Nephron progenitor cell (in vitro differentiated cells): ENCODE measurements at regions not wholly inside any gene's neighbourhood (a gene's known extent, or its start where the extent isn't known, plus 50 kb on each side); places are given as distances from the start of the nearest gene placed in this dataset.

Experiments used
- DNase-seq: peaks from one replicate; pipeline ENCODE4 v3.0.0; 2021
- H3K27ac Mint-ChIP-seq: 2 replicates; pipeline ENCODE4 v1.8.0; 2021; ENCODE audit warnings: mild to moderate bottlenecking, moderate library complexity, mixed read lengths
- H3K27me3 Mint-ChIP-seq: 2 replicates; pipeline ENCODE4 v1.8.0; 2021; ENCODE audit warnings: mild to moderate bottlenecking, low read depth, mixed read lengths; ENCODE audit not compliant: poor library complexity
- H3K36me3 Mint-ChIP-seq: 2 replicates; pipeline ENCODE4 v1.8.0; 2021; ENCODE audit warnings: low read depth, mixed read lengths
- H3K4me1 Mint-ChIP-seq: 2 replicates; pipeline ENCODE4 v1.8.0; 2021; ENCODE audit warnings: mixed read lengths
- H3K4me3 Mint-ChIP-seq: 2 replicates; pipeline ENCODE4 v1.8.0; 2021; ENCODE audit warnings: mild to moderate bottlenecking, moderate library complexity, mixed read lengths
- H3K9me3 Mint-ChIP-seq: 2 replicates; pipeline ENCODE4 v1.8.0; 2021; ENCODE audit warnings: mild to moderate bottlenecking, moderate library complexity, mixed read lengths
- CTCF ChIP-seq: fragments of 200-600 bp; sonication (generic); IDR thresholded peaks from 2 replicates; pipeline ENCODE4 v1.5.0; 2021; ENCODE audit warnings: antibody characterized with exemption

GRCh38 chr12:19937161-19937560, 431.2 kb upstream of the PDE3A start:
- H3K27me3 Mint-ChIP-seq: no peaks in the 10 kb centered on the region
- no peak overlapping the region for H3K4me3 Mint-ChIP-seq
- no peak overlapping the region for H3K27ac Mint-ChIP-seq
- no peak for TF ChIP-seq CTCF
- no peak for DNase-seq
- no peaks in the 10 kb centered on the region for H3K36me3 Mint-ChIP-seq
- H3K9me3 Mint-ChIP-seq: no peaks in the 10 kb centered on the region
- H3K4me1 Mint-ChIP-seq: no peaks in the 10 kb centered on the region

DNA sequence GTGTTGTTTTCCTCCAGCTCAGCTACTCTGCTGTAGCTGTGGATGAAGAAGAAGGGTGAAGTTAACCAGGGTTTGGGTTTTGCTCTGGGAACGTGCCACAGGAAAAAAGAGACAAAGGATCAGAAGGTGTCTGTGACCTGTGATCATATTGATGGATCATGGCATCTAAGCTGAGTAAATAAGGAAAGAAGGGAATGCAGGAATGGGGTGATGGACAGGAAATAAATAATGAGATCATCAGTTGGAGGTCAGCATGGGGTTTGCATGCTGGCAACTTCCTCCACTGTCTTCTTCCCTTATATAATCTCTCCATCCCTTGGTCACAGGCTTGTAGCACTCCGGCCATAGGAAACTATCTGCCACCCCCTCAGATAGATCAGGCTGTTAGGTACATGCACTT, 430.3 kb upstream of the PDE3A start:
- DNase-seq: no peak
- no peak for TF ChIP-seq CTCF
- Mint-ChIP-seq H3K27me3 (no peaks in the 10 kb centered on the region), H3K36me3 (no peaks in the 10 kb centered on the region), H3K4me1 (peaks cover under 1% of the 10 kb centered on the region), H3K27ac (no peak overlapping the region), H3K4me3 (no peak overlapping the region), H3K9me3 (no peaks in the 10 kb centered on the region)

GRCh38 chr12:19938491-19938890, 429.8 kb upstream of the PDE3A start:
- Mint-ChIP-seq H3K9me3 (no peaks in the 10 kb centered on the region), H3K4me3 (no peak overlapping the region), H3K4me1 (peaks cover 5% of the 10 kb centered on the region), H3K27ac (no peak overlapping the region), H3K27me3 (no peaks in the 10 kb centered on the region), H3K36me3 (no peaks in the 10 kb centered on the region)
- TF ChIP-seq CTCF: no peak
- no peak for DNase-seq

DNA sequence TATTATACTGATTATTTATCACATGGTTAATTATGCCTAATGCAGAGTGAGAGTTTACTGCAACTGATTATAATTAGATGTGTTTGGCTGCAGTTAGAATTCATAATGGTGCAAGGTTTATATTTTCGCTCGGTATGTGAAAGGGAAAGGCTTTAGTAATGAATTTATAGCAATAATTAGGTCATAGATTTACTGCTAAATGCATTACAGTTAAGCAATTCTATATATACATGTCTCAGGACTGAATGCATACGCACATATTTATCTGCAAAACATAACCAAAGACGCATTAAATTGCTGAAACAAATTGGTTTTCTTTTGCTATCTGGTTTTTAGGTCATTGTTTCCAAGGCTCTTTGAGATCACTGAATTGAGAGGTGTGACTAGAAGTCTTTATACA, 428.1 kb upstream of the PDE3A start:
- TF ChIP-seq CTCF: no peak
- no peaks in the 10 kb centered on the region for H3K27me3 Mint-ChIP-seq
- no peak overlapping the region for H3K27ac Mint-ChIP-seq
- no peak overlapping the region for H3K4me3 Mint-ChIP-seq
- H3K9me3 Mint-ChIP-seq: no peaks in the 10 kb centered on the region
- DNase-seq: no peak
- H3K4me1 Mint-ChIP-seq: peaks cover 16% of the 10 kb centered on the region
- H3K36me3 Mint-ChIP-seq: no peaks in the 10 kb centered on the region

DNA sequence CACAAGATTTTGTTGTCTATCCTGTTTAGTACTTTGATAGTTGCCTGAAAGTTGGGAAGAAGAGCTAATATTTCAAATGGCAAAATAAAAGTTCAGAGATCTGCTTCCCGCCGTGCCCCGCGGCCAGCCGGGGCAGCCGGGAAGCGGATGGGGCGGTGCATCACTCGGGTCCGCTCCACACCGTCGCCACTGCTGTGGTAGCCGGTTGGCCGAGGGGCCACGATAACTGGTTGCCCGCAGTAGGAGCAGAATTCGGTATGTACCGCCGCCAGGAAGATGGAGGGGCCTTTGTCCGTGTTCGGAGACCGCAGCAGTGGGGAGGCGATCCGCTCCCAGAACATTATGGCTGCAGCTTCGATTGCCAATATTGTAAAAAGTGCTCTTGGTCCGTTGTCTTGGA, 427.2 kb upstream of the PDE3A start:
- H3K27ac Mint-ChIP-seq: no peak overlapping the region
- H3K9me3 Mint-ChIP-seq: no peaks in the 10 kb centered on the region
- no peaks in the 10 kb centered on the region for H3K27me3 Mint-ChIP-seq
- peaks cover 17% of the 10 kb centered on the region for H3K4me1 Mint-ChIP-seq
- no peaks in the 10 kb centered on the region for H3K36me3 Mint-ChIP-seq
- no peak for DNase-seq
- TF ChIP-seq CTCF: no peak
- H3K4me3 Mint-ChIP-seq: no peak overlapping the region

- no peak for DNase-seq
- H3K4me3 Mint-ChIP-seq: no peak overlapping the region
- peaks cover 29% of the 10 kb centered on the region for H3K4me1 Mint-ChIP-seq
- no peaks in the 10 kb centered on the region for H3K36me3 Mint-ChIP-seq
- peak overlapping the region; percentile 3 for H3K27ac Mint-ChIP-seq
- H3K27me3 Mint-ChIP-seq: peaks cover 3% of the 10 kb centered on the region
- H3K9me3 Mint-ChIP-seq: no peaks in the 10 kb centered on the region
- no peak for TF ChIP-seq CTCF
These were observed 422.5 kb upstream of the PDE3A start for GRCh38 chr12:19945559-19946435.
